ENCODE measurements at regions not wholly inside any gene's neighbourhood (a gene's known extent, or its start where the extent isn't known, plus 50 kb on each side); places are given as distances from the start of the nearest gene placed in this dataset.

DNA sequence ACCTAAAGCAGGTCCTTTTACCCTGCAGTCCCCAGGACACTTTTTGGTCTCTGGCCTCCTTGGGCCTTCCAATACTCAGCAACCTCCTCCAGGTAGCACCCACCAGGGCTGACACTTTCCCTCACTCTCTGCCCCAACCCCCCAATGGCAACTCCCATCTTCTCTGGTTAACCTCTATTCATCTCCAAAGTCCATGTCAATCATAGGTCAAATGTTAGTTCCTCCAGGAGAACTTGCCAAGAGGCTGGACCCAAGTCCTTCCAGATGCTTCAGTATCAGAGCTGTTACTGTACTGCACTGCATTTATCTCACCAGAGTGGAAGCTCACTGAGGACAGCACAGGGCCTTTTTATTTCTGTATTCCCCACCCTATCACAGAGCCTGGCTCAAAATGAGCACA is 295.0 kb upstream of the KLF14 start:
- TF ChIP-seq POU2F2 (IDR thresholded peaks at IDR 0.05; ENCODE audit: low read depth, low read length) (no peak), TAF1 (IDR thresholded peaks at IDR 0.05; ENCODE audit: low read depth, low read length) (no peak), POLR2A (IDR thresholded peaks at IDR 0.05; ENCODE audit: low read depth, low read length) (no peak), POLR2AphosphoS5 (IDR thresholded peaks at IDR 0.05; ENCODE audit: low read depth, low read length) (no peak), SPI1 (IDR thresholded peaks at IDR 0.05; ENCODE audit: low read depth, low read length) (no peak)
